Neural progenitor cell (in vitro differentiated cells): ENCODE measurements at regions not wholly inside any gene's neighbourhood (a gene's known extent, or its start where the extent isn't known, plus 50 kb on each side); places are given as distances from the start of the nearest gene placed in this dataset.

ENCODE experiments used
- DNase-seq: peaks from one replicate; pipeline ENCODE4 v3.0.0-alpha.2; 2016; ENCODE audit warnings: low spot score
- H2AFZ ChIP-seq: fragments of 200-600 bp; sonication (generic); replicated peaks from 2 replicates; pipeline ENCODE4 v1.6.1; 2016; ENCODE audit warnings: antibody characterized with exemption
- H3F3A ChIP-seq: fragments of 200-600 bp; sonication (generic); 2 replicates; pipeline ENCODE4 v1.6.1; 2016; ENCODE audit warnings: antibody characterized with exemption, low read depth
- H3K27ac ChIP-seq: fragments of 200-600 bp; sonication (generic); 2 replicates; pipeline ENCODE4 v1.5.1; 2016; ENCODE audit warnings: mild to moderate bottlenecking
- H3K27me3 ChIP-seq: fragments of 200-600 bp; sonication (generic); 2 replicates; pipeline ENCODE4 v1.6.1; 2016; ENCODE audit warnings: mild to moderate bottlenecking, moderate library complexity
- H3K36me3 ChIP-seq: fragments of 200-600 bp; sonication (generic); 2 replicates; pipeline ENCODE4 v1.5.1; 2016
- H3K4me1 ChIP-seq: fragments of 200-600 bp; sonication (generic); 2 replicates; pipeline ENCODE4 v1.6.1; 2016; ENCODE audit warnings: mixed run types
- H3K4me2 ChIP-seq: fragments of 200-600 bp; sonication (generic); 2 replicates; pipeline ENCODE4 v1.6.1; 2016
- H3K4me3 ChIP-seq: fragments of 200-600 bp; sonication (generic); 2 replicates; pipeline ENCODE4 v1.5.1; 2016
- H3K79me2 ChIP-seq: fragments of 200-600 bp; sonication (generic); 2 replicates; pipeline ENCODE4 v1.6.1; 2016; ENCODE audit warnings: low read depth
- H3K9ac ChIP-seq: fragments of 200-600 bp; sonication (generic); 2 replicates; pipeline ENCODE4 v1.6.1; 2016
- H3K9me3 ChIP-seq: fragments of 200-600 bp; sonication (generic); 2 replicates; pipeline ENCODE4 v1.5.1; 2016; ENCODE audit warnings: low read depth
- H4K20me1 ChIP-seq: fragments of 200-600 bp; sonication (generic); 2 replicates; pipeline ENCODE4 v1.6.1; 2016; ENCODE audit warnings: low read depth
- H3K27ac Mint-ChIP-seq: 3 replicates; pipeline ENCODE4 v1.8.0; 2021; ENCODE audit warnings: mixed read lengths
- H3K27me3 Mint-ChIP-seq: 2 replicates; pipeline ENCODE4 v1.8.0; 2022; ENCODE audit warnings: low read depth, mild to moderate bottlenecking, inconsistent platforms, moderate library complexity, mixed read lengths; ENCODE audit not compliant: insufficient read depth
- H3K36me3 Mint-ChIP-seq: 3 replicates; pipeline ENCODE4 v1.8.0; 2021; ENCODE audit warnings: mixed read lengths
- H3K4me1 Mint-ChIP-seq: 3 replicates; pipeline ENCODE4 v1.8.0; 2021; ENCODE audit warnings: mixed read lengths
- H3K4me3 Mint-ChIP-seq: 3 replicates; pipeline ENCODE4 v1.8.0; 2021; ENCODE audit warnings: mild to moderate bottlenecking, moderate library complexity, mixed read lengths
- H3K9me3 Mint-ChIP-seq: 3 replicates; pipeline ENCODE4 v1.8.0; 2020; ENCODE audit warnings: mixed read lengths
- CTCF ChIP-seq: fragments of 200-600 bp; sonication (generic); IDR thresholded peaks from 2 replicates; pipeline ENCODE4 v1.5.1; 2017; ENCODE audit warnings: antibody characterized with exemption, mild to moderate bottlenecking
- EZH2 ChIP-seq: fragments of 200-600 bp; sonication (generic); IDR thresholded peaks from 2 replicates; pipeline ENCODE4 v1.6.1; 2017; ENCODE audit warnings: antibody characterized with exemption, mild to moderate bottlenecking, moderate library complexity
- EZH2phosphoT487 ChIP-seq: fragments of 200-600 bp; sonication (generic); IDR thresholded peaks from 2 replicates; pipeline ENCODE4 v1.6.1; 2017; ENCODE audit warnings: antibody characterized with exemption

DNA sequence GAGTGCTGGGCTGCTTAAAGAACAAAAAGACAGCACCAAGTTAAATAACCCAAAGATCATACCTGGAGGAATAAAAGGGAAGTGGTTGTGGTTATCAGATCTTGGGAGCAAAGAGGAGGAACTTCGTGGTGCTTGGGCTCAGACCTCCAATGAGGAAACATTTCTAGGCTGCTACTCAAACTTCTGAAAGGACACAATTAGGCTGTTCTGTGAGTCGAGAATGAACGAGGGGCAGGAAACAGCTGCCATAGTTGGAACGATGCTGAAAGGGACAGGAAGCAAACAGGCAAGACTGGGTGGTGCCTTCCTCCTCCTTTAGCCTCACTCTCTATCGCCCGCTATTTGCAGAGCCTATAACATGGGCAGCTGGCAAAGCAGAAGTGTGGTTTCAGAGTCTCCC, 276.3 kb upstream of the ARRDC4 start:
- Mint-ChIP-seq H3K4me1 (no peaks in the 10 kb centered on the region), H3K27ac (no peak overlapping the region), H3K27me3 (peaks cover 2% of the 10 kb centered on the region), H3K4me3 (no peak overlapping the region), H3K36me3 (no peaks in the 10 kb centered on the region), H3K9me3 (no peaks in the 10 kb centered on the region)
- H3K27ac ChIP-seq = no peak overlapping the region
- no peaks in the 10 kb centered on the region for H3K9me3 ChIP-seq
- no peak overlapping the region for H3K4me3 ChIP-seq
- no peaks in the 10 kb centered on the region for H3K27me3 ChIP-seq
- H3K36me3 ChIP-seq = no peaks in the 10 kb centered on the region
- no peaks in the 10 kb centered on the region for H3F3A ChIP-seq
- H3K79me2 ChIP-seq = no peaks in the 10 kb centered on the region
- H2AFZ ChIP-seq = no peak overlapping the region
- no peak for DNase-seq
- H4K20me1 ChIP-seq = no peaks in the 10 kb centered on the region
- H3K9ac ChIP-seq = no peak overlapping the region
- no peak overlapping the region for H3K4me2 ChIP-seq
- no peak for TF ChIP-seq EZH2
- no peak for TF ChIP-seq EZH2phosphoT487
- TF ChIP-seq CTCF = no peak
- no peaks in the 10 kb centered on the region for H3K4me1 ChIP-seq

GRCh38 chr15:97686324-97686723, 274.2 kb upstream of the ARRDC4 start:
- H3K27ac ChIP-seq = no peak overlapping the region
- H3F3A ChIP-seq = no peaks in the 10 kb centered on the region
- no peaks in the 10 kb centered on the region for H3K79me2 ChIP-seq
- Mint-ChIP-seq H3K27me3 (peaks cover 2% of the 10 kb centered on the region), H3K36me3 (no peaks in the 10 kb centered on the region), H3K4me3 (no peak overlapping the region), H3K4me1 (no peaks in the 10 kb centered on the region), H3K9me3 (no peaks in the 10 kb centered on the region), H3K27ac (no peak overlapping the region)
- no peaks in the 10 kb centered on the region for H3K36me3 ChIP-seq
- H3K9ac ChIP-seq = no peak overlapping the region
- no peaks in the 10 kb centered on the region for H3K4me1 ChIP-seq
- TF ChIP-seq EZH2phosphoT487 (no peak), EZH2 (no peak), CTCF (no peak)
- no peaks in the 10 kb centered on the region for H3K9me3 ChIP-seq
- no peaks in the 10 kb centered on the region for H4K20me1 ChIP-seq
- no peaks in the 10 kb centered on the region for H3K27me3 ChIP-seq
- H3K4me3 ChIP-seq = no peak overlapping the region
- H2AFZ ChIP-seq = no peak overlapping the region
- H3K4me2 ChIP-seq = no peak overlapping the region
- no peak for DNase-seq

DNA sequence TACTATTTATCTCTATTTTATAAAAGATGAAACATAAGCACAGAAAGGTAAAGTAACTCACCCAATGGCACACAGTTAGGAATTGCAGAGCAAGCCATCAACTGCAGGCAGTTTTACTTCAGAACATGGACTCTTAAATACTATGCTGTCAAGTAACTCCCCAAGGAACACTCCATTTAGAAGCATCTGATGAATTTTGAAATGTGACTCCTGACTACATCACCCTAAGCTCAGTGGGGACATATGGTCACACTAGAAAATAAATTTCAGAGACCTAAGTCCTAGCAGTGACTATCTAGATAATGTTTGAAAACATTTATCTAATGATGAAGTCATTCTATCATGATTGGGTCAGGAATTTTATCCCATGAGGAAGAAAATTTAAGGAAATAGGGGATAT, 272.8 kb upstream of the ARRDC4 start:
- Histone ChIP-seq H3K27ac (no peak overlapping the region), H4K20me1 (no peaks in the 10 kb centered on the region), H3K27me3 (no peaks in the 10 kb centered on the region), H3K36me3 (no peaks in the 10 kb centered on the region), H3K4me1 (no peaks in the 10 kb centered on the region), H3K9ac (no peak overlapping the region), H3K9me3 (no peaks in the 10 kb centered on the region), H3K79me2 (no peaks in the 10 kb centered on the region), H3K4me3 (no peak overlapping the region), H3F3A (no peaks in the 10 kb centered on the region), H3K4me2 (no peak overlapping the region), H2AFZ (no peak overlapping the region)
- no peak for TF ChIP-seq EZH2phosphoT487
- no peak for TF ChIP-seq CTCF
- TF ChIP-seq EZH2 = no peak
- no peaks in the 10 kb centered on the region for H3K36me3 Mint-ChIP-seq
- H3K27me3 Mint-ChIP-seq = peaks cover 5% of the 10 kb centered on the region
- H3K4me1 Mint-ChIP-seq = no peaks in the 10 kb centered on the region
- no peaks in the 10 kb centered on the region for H3K9me3 Mint-ChIP-seq
- H3K27ac Mint-ChIP-seq = no peak overlapping the region
- no peak overlapping the region for H3K4me3 Mint-ChIP-seq
- DNase-seq = no peak

DNA sequence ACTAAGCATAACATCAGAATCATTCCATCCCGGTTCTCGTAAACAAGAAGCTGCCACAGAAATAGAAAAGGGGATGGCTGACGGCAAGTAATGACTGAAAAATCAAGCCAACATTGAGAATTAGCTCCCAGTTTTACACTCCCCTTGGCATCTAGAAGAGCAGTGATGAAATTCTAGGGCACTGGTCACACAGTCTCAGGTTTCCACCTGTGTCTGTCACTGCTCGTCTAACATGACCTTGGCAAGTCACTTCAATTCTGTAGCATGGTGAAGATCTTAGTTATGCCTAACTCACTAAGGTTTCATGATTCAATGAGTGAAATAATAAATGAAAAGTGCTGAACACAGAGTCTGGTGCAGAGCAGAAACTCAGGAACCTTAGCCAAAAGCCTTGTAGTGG, 272.3 kb upstream of the ARRDC4 start:
- no peaks in the 10 kb centered on the region for H3K4me1 Mint-ChIP-seq
- Histone ChIP-seq H3K4me1 (no peaks in the 10 kb centered on the region), H3F3A (no peaks in the 10 kb centered on the region), H3K79me2 (no peaks in the 10 kb centered on the region), H3K27me3 (no peaks in the 10 kb centered on the region), H3K4me2 (no peak overlapping the region), H3K27ac (no peak overlapping the region), H3K9me3 (no peaks in the 10 kb centered on the region), H3K4me3 (no peak overlapping the region), H3K9ac (no peak overlapping the region), H4K20me1 (no peaks in the 10 kb centered on the region), H3K36me3 (no peaks in the 10 kb centered on the region), H2AFZ (no peak overlapping the region)
- no peak overlapping the region for H3K4me3 Mint-ChIP-seq
- DNase-seq = no peak
- H3K27ac Mint-ChIP-seq = no peak overlapping the region
- peaks cover 5% of the 10 kb centered on the region for H3K27me3 Mint-ChIP-seq
- H3K36me3 Mint-ChIP-seq = no peaks in the 10 kb centered on the region
- TF ChIP-seq CTCF = no peak
- TF ChIP-seq EZH2 = no peak
- no peak for TF ChIP-seq EZH2phosphoT487
- H3K9me3 Mint-ChIP-seq = no peaks in the 10 kb centered on the region
